Bronchial epithelial cell (primary cell): ENCODE measurements at regions not wholly inside any gene's neighbourhood (a gene's known extent, or its start where the extent isn't known, plus 50 kb on each side); places are given as distances from the start of the nearest gene placed in this dataset.

Source experiments
- DNase-seq: peaks from one replicate; pipeline ENCODE4 v3.0.0-alpha.2; 2010; ENCODE audit warnings: low read depth
- FAIRE-seq: peaks from 2 replicates; lab custom pipeline; 2011; peaks lifted over from hg19 to GRCh38; lab: Jason Lieb, UNC
- H3K27me3 ChIP-seq: 2 replicates; pipeline ENCODE4 v1.5.1; 2011; ENCODE audit warnings: low read length; ENCODE audit not compliant: control insufficient read depth, insufficient read depth
- H3K36me3 ChIP-seq: 2 replicates; pipeline ENCODE4 v1.5.1; 2011; ENCODE audit warnings: low read length; ENCODE audit not compliant: control insufficient read depth, insufficient read depth
- H3K4me3 ChIP-seq: 2 replicates; pipeline ENCODE4 v1.5.1; 2011; ENCODE audit warnings: mild to moderate bottlenecking, low read depth, low read length, control low read depth
- CTCF ChIP-seq: IDR thresholded peaks from 2 replicates; pipeline ENCODE4 v1.5.1; 2011; ENCODE audit warnings: mild to moderate bottlenecking, moderate library complexity, low read length, control low read depth, inconsistent platforms; ENCODE audit not compliant: insufficient read depth, severe bottlenecking

- DNase-seq: peak; percentile 61
- Histone ChIP-seq H3K36me3 (no peaks in the 10 kb centered on the region), H3K4me3 (no peak overlapping the region), H3K27me3 (no peaks in the 10 kb centered on the region)
- FAIRE-seq: no peak
- no peak for TF ChIP-seq CTCF
Measured at GRCh38 chr3:192011137-192011536, 550.2 kb downstream of the PYDC2 start.

- DNase-seq: no peak
- no peak for TF ChIP-seq CTCF
- Histone ChIP-seq H3K36me3 (no peaks in the 10 kb centered on the region), H3K27me3 (no peaks in the 10 kb centered on the region), H3K4me3 (no peak overlapping the region)
- no peak for FAIRE-seq
Measured at GRCh38 chr3:192013110-192013509, 552.1 kb downstream of the PYDC2 start.

- FAIRE-seq (no peak), DNase-seq (peak; percentile 89)
- H3K36me3 ChIP-seq: no peaks in the 10 kb centered on the region
- H3K27me3 ChIP-seq: no peaks in the 10 kb centered on the region
- no peak overlapping the region for H3K4me3 ChIP-seq
- no peak for TF ChIP-seq CTCF
Measured at GRCh38 chr3:192022412-192022811, 561.4 kb downstream of the PYDC2 start.

- Histone ChIP-seq H3K4me3 (no peak overlapping the region), H3K36me3 (no peaks in the 10 kb centered on the region), H3K27me3 (no peaks in the 10 kb centered on the region)
- TF ChIP-seq CTCF: no peak
- DNase-seq (no peak), FAIRE-seq (no peak)
Measured at GRCh38 chr3:192024751-192025150, 563.8 kb downstream of the PYDC2 start.

GRCh38 chr3:192026661-192027060, 565.7 kb downstream of the PYDC2 start:
- no peaks in the 10 kb centered on the region for H3K36me3 ChIP-seq
- no peaks in the 10 kb centered on the region for H3K27me3 ChIP-seq
- H3K4me3 ChIP-seq: no peak overlapping the region
- FAIRE-seq (no peak), DNase-seq (no peak)
- TF ChIP-seq CTCF: no peak

- DNase-seq: peak; percentile 74
- no peak for FAIRE-seq
- Histone ChIP-seq H3K4me3 (no peak overlapping the region), H3K36me3 (no peaks in the 10 kb centered on the region), H3K27me3 (no peaks in the 10 kb centered on the region)
- no peak for TF ChIP-seq CTCF
Measured at GRCh38 chr3:192031941-192032340, 571.0 kb downstream of the PYDC2 start.
